HK-2 (cell line): ENCODE measurements at regions not wholly inside any gene's neighbourhood (a gene's known extent, or its start where the extent isn't known, plus 50 kb on each side); places are given as distances from the start of the nearest gene placed in this dataset.

Experiments
- DNase-seq: peaks from one replicate; pipeline ENCODE4 v3.0.0-alpha.2; 2018; ENCODE audit not compliant: unreplicated experiment

DNA sequence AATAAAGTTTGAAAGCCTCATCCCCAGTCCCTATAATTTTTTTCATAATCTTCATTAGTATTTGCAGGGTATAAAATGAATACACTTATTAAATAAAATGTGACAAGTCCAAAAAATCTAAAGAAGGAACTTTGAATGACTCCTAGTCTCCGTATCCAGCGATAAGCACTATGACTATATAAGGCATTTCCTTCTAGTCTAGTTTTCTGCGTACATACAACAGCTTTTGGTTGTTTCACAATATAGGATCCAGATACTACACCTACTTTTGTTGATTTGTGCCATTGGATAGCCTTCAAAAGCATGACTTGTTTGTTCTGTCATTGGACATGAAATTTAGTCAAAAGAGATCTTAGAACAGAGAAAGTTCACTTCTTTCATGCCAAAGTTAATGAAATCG, 133.3 kb upstream of the PWP1 start:
- DNase-seq: no peak

DNA sequence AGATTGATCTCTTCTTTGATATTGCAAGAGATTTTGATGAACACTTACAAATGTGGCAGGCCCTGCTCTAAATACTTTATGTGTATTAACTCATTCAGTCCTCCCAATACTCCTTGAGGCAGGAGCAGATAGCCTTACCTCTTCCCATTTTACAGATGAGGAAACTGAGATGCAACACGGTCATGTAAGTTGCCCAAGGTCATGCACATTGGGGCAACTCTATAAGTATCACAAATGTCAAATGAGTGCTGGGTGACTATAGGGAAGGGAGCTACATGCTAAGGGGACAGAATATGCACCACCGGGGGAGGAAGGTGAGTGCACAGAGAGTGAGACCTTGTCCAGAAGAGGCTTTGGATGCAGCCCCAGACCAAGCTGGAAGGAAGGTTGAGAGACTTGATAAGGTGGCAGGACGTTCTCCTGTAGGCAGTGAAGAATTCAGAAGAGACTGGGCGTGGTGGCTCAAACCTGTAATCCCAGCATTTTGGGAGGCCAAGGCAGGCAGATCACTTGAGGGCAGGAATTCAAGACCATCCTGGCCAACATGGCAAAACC, 132.3 kb upstream of the PWP1 start:
- no peak for DNase-seq

DNA sequence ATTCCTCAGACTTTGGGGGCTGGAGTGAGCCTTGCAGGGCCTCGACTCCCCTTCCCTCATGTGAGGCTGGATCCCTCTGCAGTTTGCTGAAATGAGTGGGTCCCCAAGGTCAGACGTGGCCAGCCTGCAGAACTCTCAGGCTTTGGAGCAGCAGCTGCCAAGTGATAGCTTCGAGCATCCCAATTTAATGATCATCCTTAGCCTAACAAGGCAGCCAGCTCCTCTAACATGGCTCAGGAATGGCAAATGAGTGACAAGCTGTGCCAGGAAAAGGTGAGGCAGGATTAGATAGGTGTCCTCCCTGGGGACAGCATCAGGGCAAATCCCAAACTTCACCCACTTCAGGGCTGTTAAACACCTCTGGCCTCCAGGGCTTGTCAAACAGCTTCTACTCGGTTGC, 130.7 kb upstream of the PWP1 start:
- DNase-seq: no peak

GRCh38 chr12:107557026-107557425, 128.6 kb upstream of the PWP1 start:
- DNase-seq: no peak

- DNase-seq: no peak
These were observed 128.0 kb upstream of the PWP1 start for GRCh38 chr12:107557589-107558100.

- DNase-seq: no peak
These were observed 127.3 kb upstream of the PWP1 start for GRCh38 chr12:107558141-107558815.

DNA sequence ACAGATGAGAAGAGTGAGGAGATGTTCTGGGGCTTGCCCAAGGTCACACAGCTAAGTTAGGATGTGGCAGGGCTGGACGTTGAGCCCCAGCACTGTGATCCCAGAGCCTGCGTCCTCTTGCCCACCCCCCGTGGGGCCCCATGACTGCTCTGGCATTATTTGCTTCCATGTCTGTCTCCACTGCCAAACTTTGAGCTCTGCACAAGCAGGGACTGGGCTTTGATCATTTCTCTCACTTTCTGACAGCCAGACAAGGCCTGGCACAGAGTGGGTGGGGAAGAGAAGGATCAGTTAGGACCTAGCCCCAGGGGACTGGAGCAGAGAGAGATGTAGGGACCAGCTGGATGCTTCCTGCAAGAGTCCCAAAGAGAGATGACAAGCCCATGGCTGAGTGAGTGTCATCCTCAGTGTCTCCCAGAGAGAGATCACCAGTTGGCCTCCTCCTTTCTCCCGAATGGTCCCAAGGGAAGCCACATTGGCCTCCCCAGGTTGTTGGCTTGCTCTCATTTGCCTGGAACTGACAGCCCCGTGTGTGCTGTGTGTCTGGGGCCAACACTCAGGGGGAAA, 126.7 kb upstream of the PWP1 start:
- no peak for DNase-seq

DNA sequence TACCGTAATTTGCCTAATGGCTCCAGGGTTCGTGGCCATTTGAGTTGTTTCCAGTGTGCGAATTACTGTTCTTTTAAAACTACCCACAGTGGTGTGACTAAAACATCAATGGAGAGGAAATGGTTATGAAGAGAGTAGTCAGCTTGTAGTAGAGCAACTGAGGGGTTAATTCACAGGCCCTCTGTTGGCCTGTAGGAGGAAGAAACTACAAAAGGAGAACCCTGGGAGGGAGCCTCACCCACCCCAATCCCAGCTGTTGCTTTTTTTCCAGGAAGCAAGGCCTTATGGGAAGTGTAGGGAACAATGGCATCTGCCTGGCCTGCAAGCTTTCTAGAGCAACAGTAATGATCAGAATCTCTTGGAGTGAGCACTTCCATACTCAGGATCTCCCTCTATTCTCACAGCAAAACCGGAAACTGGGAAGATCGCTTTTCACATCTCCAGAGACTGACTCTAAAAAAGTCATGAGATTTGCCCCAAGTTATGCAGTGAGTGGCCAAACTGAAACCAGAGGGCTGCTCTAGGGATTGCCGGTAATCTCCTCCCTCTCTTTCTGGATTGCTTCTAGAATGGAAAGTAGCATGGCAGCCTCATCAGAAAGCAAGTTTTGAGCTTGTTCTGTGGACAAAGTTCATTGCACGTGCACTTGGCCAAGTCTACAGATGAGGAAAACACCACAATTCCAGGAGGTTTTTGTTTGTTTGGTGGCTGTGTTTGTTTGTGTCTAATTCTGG, 125.3 kb upstream of the PWP1 start:
- no peak for DNase-seq

DNA sequence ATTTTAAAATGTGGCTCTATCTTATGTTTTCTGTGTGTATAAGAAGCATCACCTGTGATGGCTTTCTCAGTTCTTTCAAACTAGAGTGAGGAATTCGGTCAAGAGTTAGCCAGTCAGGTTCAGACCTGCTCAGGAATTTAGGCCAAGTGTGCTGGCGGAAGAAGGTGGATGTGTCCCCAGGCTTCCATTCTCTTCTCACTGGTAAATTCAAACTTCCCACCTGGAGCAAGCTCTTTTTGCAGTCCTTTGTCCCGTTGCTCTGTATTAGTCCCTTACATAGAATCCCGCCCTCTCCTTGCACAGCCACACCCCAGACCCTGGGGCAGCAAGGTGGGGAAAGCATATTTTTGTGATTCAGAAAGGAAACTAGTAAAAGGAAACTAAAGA, 124.7 kb upstream of the PWP1 start:
- DNase-seq: no peak

- no peak for DNase-seq
These were observed 120.7 kb upstream of the PWP1 start for GRCh38 chr12:107564946-107565345.

DNA sequence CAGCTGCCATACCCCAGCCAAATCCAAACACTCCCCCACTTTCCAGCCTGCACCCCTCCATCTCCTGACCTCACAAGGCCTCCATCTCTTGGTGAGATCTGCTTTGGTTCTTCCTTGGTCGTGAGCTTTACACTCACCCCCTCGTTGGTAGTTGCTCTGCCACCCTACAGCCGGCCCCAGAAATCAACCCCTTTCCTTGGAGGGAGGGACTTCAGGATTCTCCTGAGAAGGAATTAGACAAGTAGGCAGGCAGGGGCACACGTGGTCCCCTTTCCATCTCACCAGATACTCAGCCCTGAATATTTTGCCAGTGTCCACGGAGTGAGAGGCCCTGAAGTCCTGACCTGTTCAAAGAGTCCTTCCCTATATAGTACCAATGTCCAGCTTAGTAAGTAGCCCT, 120.0 kb upstream of the PWP1 start:
- DNase-seq: no peak

- DNase-seq: no peak
These were observed 117.6 kb upstream of the PWP1 start for GRCh38 chr12:107567876-107568619.

DNA sequence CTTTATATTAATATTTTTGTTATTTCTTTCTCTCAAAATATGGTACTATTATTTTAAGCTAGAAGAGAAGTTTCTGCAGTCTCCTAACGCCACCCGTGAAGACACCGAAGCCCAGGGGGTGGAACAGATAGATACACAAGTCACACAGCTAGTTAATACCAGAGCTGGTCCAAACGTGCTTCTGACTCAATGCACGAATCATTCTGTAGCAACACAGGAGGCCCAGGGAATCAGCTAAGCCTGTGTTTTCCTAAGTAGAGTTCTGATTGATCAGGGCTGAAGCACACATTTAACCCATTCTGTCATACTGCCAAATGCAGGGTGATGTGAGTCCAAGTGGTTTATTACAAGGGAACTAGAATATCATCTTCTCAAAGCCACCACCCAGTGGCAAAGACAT, 116.9 kb upstream of the PWP1 start:
- no peak for DNase-seq

GRCh38 chr12:107570721-107571120, 114.9 kb upstream of the PWP1 start:
- DNase-seq: no peak

DNA sequence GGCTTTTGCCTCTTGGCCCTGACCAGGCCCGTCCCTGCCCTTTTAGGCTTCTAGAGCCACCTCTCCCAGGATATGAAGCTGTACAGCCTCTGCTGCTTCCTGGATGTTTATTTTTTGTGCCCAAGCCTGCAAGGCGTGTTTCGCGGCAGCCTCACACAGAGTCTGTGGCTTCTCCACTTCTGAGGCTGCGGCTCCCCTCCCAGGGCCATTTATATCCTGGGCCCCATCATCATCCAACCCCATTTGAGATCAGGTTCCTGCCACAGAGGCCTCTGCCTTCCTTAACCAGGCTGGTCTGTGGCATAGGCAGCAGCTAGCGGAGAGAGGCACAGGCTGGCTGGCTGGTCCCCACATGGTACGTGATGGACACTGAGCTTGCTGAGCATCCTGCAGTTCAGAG, 114.1 kb upstream of the PWP1 start:
- no peak for DNase-seq

- no peak for DNase-seq
These were observed 110.9 kb upstream of the PWP1 start for GRCh38 chr12:107574691-107575090.

- no peak for DNase-seq
These were observed 104.6 kb upstream of the PWP1 start for GRCh38 chr12:107580750-107581618.

DNA sequence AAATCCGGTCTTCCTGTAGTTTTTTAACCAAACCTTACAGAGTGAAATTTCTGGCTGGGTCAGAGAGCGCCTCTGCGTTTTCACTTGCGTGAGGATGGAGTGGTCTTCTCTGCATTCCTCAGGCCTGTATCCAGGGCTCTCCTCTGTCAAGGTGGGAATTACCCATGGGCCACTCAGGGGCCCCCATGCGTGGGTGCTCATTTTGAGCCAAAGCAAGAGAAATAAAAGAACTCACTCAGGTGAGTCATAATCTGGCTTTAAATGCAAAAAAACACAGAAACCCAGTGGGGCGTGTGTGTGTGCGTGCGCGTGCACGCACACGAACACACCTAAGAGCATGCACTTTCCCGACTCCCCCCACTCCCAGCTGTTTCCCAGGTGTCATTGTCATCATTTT, 104.0 kb upstream of the PWP1 start:
- no peak for DNase-seq

- DNase-seq: no peak
These were observed 102.0 kb upstream of the PWP1 start for GRCh38 chr12:107583551-107583950.

DNA sequence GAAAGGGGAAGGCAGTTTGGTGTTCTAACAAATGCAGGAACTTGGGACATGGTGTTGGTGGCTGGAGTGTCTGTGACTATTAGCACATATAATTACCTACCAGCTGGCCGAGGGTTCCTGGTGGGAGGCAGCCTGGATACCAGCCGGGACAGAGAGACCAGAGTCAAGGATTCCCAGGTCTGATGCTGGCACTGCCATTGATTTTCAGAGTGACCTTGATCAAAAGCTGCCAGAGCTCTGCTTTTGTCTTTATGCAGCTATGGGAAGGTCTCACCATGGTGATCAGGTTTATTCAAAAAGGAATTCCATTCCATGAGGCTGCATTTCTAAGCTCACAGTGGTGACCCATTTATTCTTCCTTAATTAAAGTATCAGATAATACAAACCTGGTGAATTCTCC, 101.0 kb upstream of the PWP1 start:
- no peak for DNase-seq
